ENCODE measurements at regions not wholly inside any gene's neighbourhood (a gene's known extent, or its start where the extent isn't known, plus 50 kb on each side); places are given as distances from the start of the nearest gene placed in this dataset.

DNA sequence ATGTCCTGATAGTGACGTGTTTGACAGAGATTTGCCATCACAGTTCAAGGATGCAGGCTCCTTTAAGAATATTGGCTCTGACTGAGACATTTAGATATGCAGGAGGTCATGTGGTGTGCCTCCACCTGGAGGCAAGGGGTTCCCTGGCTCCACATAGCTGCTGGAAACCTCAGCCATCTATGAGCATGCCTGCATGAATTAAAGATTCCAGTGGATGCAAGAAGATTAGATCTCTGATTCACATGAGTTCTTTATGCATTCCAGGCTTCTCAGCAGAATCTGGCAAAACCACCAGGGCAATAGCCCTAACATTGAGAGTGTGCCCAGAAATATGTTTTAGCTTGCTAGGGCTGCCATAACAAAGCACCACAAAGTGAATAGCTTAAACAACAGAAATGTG lies 298.5 kb upstream of the AADAT start:
- TF ChIP-seq YY1 (IDR thresholded peaks at IDR 0.05; ENCODE audit: extremely low read depth, insufficient replicate concordance, low read depth, low read length), result no peak
- TF ChIP-seq EZH2 (IDR thresholded peaks at IDR 0.05), result no peak
- TF ChIP-seq, protein P1, sequence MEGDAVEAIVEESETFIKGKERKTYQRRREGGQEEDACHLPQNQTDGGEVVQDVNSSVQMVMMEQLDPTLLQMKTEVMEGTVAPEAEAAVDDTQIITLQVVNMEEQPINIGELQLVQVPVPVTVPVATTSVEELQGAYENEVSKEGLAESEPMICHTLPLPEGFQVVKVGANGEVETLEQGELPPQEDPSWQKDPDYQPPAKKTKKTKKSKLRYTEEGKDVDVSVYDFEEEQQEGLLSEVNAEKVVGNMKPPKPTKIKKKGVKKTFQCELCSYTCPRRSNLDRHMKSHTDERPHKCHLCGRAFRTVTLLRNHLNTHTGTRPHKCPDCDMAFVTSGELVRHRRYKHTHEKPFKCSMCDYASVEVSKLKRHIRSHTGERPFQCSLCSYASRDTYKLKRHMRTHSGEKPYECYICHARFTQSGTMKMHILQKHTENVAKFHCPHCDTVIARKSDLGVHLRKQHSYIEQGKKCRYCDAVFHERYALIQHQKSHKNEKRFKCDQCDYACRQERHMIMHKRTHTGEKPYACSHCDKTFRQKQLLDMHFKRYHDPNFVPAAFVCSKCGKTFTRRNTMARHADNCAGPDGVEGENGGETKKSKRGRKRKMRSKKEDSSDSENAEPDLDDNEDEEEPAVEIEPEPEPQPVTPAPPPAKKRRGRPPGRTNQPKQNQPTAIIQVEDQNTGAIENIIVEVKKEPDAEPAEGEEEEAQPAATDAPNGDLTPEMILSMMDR (IDR thresholded peaks at IDR 0.05 in 2 of 3, conservative IDR thresholded peaks at IDR 0.05 in 1 of 3; ENCODE audit: borderline replicate concordance in 1 of 3, insufficient read depth in 1 of 3, low read depth in 2 of 3, low read length in 2 of 3), result no peak
- TF ChIP-seq POLR2AphosphoS5 (IDR thresholded peaks at IDR 0.05; ENCODE audit: low read depth, low read length), result no peak
- no peak for TF ChIP-seq EGR1 (IDR thresholded peaks at IDR 0.05; ENCODE audit: low read depth)
- TF ChIP-seq EZH2phosphoT487 (IDR thresholded peaks at IDR 0.05; ENCODE audit: borderline replicate concordance), result no peak
- TF ChIP-seq, protein P2, sequence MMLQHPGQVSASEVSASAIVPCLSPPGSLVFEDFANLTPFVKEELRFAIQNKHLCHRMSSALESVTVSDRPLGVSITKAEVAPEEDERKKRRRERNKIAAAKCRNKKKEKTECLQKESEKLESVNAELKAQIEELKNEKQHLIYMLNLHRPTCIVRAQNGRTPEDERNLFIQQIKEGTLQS (IDR thresholded peaks at IDR 0.05), result no peak
- TF ChIP-seq RAD21 (IDR thresholded peaks at IDR 0.05; ENCODE audit: low read depth), result no peak
- TF ChIP-seq SP1 (IDR thresholded peaks at IDR 0.05; ENCODE audit: low read depth), result no peak
- TF ChIP-seq SIN3A (IDR thresholded peaks at IDR 0.05; ENCODE audit: low read depth), result no peak
- TF ChIP-seq, protein P3, sequence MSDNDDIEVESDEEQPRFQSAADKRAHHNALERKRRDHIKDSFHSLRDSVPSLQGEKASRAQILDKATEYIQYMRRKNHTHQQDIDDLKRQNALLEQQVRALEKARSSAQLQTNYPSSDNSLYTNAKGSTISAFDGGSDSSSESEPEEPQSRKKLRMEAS (IDR thresholded peaks at IDR 0.05), result no peak
- TF ChIP-seq, protein P4, sequence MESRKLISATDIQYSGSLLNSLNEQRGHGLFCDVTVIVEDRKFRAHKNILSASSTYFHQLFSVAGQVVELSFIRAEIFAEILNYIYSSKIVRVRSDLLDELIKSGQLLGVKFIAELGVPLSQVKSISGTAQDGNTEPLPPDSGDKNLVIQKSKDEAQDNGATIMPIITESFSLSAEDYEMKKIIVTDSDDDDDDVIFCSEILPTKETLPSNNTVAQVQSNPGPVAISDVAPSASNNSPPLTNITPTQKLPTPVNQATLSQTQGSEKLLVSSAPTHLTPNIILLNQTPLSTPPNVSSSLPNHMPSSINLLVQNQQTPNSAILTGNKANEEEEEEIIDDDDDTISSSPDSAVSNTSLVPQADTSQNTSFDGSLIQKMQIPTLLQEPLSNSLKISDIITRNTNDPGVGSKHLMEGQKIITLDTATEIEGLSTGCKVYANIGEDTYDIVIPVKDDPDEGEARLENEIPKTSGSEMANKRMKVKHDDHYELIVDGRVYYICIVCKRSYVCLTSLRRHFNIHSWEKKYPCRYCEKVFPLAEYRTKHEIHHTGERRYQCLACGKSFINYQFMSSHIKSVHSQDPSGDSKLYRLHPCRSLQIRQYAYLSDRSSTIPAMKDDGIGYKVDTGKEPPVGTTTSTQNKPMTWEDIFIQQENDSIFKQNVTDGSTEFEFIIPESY (IDR thresholded peaks at IDR 0.05; ENCODE audit: extremely low read depth, insufficient replicate concordance, low read length), result no peak
- TF ChIP-seq, protein P5, sequence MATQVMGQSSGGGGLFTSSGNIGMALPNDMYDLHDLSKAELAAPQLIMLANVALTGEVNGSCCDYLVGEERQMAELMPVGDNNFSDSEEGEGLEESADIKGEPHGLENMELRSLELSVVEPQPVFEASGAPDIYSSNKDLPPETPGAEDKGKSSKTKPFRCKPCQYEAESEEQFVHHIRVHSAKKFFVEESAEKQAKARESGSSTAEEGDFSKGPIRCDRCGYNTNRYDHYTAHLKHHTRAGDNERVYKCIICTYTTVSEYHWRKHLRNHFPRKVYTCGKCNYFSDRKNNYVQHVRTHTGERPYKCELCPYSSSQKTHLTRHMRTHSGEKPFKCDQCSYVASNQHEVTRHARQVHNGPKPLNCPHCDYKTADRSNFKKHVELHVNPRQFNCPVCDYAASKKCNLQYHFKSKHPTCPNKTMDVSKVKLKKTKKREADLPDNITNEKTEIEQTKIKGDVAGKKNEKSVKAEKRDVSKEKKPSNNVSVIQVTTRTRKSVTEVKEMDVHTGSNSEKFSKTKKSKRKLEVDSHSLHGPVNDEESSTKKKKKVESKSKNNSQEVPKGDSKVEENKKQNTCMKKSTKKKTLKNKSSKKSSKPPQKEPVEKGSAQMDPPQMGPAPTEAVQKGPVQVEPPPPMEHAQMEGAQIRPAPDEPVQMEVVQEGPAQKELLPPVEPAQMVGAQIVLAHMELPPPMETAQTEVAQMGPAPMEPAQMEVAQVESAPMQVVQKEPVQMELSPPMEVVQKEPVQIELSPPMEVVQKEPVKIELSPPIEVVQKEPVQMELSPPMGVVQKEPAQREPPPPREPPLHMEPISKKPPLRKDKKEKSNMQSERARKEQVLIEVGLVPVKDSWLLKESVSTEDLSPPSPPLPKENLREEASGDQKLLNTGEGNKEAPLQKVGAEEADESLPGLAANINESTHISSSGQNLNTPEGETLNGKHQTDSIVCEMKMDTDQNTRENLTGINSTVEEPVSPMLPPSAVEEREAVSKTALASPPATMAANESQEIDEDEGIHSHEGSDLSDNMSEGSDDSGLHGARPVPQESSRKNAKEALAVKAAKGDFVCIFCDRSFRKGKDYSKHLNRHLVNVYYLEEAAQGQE (IDR thresholded peaks at IDR 0.05; ENCODE audit: low read depth), result no peak
- TF ChIP-seq POLR2A (IDR thresholded peaks at IDR 0.05; ENCODE audit: borderline replicate concordance, extremely low read depth, insufficient read depth, insufficient read length), result no peak
